NOMO-1 treated with dmso at 0.1 percent for 144 hours (cell line): ENCODE measurements at regions not wholly inside any gene's neighbourhood (a gene's known extent, or its start where the extent isn't known, plus 50 kb on each side); places are given as distances from the start of the nearest gene placed in this dataset.

ENCODE experiments used
- DNase-seq: peaks from one replicate; lab custom pipeline; 2025; ENCODE audit not compliant: unreplicated experiment; lab: John Stamatoyannopoulos, UW

DNA sequence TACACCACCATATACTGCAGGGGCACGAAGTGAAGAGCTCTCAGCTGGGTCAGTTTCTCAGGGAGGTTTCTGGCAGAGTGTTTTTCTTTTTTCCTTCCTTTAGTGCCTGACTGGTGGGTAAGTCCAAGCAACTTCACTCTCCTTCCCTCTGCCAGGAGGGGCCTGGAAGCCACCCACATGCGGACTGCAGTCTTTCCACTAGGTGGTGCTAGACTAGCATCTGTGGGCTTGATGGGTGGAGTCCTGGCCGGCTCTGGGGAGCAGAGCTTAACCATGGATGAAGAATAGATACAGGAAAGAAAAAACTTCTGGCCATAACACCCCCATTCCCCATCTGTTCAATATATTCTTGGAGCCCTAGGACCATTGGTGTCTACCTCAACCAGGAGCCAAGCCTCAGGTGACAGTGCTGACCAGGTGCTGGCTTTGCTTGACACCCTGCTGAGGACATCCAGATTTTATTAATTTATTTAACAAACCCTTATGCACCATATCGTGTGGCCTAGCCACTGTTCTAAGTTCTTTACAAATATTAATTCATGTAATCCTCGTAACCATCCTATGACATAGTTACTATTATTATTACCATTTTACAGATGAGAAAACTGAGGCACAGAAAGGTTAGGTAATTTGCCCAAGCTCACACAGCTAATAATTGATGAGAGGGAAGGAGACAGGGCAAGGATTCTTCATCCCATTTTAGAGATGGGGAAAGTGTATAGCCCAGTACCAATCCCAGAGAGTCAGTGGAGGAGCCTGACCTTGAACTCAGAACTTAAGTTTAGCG is 126.7 kb upstream of the CSF3R start:
- peak; percentile 22 for DNase-seq

GRCh38 chr1:36608272-36608671 is 125.6 kb upstream of the CSF3R start:
- DNase-seq, result no peak

- no peak for DNase-seq
These were observed 124.5 kb upstream of the CSF3R start for GRCh38 chr1:36607263-36607651.

- no peak for DNase-seq
These were observed 124.0 kb upstream of the CSF3R start for GRCh38 chr1:36606641-36607262.

GRCh38 chr1:36605942-36606640 is 123.4 kb upstream of the CSF3R start:
- no peak for DNase-seq

GRCh38 chr1:36603461-36603860 is 120.7 kb upstream of the CSF3R start:
- no peak for DNase-seq

- no peak for DNase-seq
These were observed 119.5 kb upstream of the CSF3R start for GRCh38 chr1:36602184-36602583.

DNA sequence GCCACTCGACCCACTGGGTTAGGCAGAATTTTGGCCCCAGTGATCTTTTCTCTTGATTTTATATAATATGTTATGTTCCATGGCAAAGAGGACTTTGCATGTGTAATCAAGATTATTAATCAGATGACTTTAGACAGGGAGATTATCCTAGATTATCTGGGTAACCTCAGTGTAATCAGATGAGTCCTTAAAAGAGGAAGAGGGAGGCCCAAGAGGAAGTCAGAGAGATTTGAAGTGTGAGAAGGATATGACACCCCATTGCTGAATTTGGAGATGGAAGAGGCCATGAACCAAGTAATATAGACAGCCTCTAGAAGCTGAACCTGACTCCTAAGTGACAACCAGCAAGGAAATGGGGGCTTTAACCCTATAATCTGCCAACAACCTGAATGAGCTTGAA is 117.1 kb upstream of the CSF3R start:
- no peak for DNase-seq

- no peak for DNase-seq
These were observed 114.8 kb upstream of the CSF3R start for GRCh38 chr1:36597514-36597913.

DNA sequence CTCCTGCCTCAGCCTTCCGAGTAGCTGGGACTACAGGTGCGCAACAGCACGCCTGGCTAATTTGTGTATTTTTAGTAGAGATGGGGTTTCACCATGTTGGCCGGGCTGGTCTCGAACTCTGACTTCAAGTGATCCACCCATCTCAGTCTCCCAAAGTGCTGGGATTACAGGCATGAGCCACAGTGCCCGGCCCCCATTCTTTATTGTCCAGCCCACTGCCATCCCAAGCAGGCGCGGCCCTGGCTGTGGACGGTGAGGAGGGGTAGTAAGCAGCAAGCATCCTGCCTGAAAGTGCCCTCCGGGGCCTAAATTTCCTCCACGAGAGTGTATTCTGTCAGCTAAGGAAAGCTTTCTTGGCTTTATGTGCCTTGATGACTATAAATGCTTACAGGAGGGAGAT is 113.2 kb upstream of the CSF3R start:
- no peak for DNase-seq

GRCh38 chr1:36595349-36595748 is 112.6 kb upstream of the CSF3R start:
- peak; percentile 8 for DNase-seq

DNA sequence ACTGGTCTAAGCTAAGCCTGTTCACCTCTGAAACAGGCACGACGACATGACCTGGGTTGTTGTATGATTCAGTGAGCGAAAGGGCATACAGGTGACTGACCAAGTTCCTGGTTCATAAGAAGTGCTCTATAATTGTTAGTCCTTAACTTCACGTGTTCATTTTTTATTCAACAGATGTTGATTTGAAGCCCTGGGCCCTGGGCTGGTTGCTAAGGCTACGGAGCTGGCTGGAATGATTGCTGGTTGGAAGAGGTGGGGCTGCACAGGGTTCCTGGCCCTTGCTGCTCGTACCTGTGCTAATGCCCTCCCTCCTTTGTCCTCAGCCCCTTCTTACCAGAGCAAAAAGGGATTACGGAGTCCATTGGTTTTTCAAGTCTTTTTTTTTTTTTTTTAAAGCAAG is 111.3 kb upstream of the CSF3R start:
- DNase-seq, result no peak

GRCh38 chr1:36591278-36591677 is 108.6 kb upstream of the CSF3R start:
- DNase-seq, result no peak

GRCh38 chr1:36590771-36591170 is 108.1 kb upstream of the CSF3R start:
- no peak for DNase-seq

GRCh38 chr1:36590264-36590663 is 107.6 kb upstream of the CSF3R start:
- no peak for DNase-seq

DNA sequence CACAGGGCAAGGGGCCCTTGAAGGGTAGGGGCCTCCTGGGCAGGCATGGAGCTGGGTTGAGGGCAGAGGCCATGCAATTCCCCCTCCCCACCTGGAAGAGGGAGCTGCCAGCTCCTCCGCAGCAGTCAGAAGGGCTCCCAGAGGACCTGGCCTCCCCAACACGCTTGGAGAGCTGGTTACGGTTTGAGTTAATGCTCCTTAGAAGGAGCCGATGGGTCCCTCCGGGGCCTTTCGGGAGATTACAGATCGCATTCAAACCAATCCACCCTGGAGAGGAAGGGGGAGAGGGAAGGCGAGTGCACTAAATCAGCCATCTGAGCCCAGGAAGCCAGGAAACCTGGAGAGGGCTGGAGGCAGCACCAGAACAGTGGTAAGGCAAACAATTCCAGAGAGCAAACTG is 106.3 kb upstream of the CSF3R start:
- DNase-seq, result no peak

DNA sequence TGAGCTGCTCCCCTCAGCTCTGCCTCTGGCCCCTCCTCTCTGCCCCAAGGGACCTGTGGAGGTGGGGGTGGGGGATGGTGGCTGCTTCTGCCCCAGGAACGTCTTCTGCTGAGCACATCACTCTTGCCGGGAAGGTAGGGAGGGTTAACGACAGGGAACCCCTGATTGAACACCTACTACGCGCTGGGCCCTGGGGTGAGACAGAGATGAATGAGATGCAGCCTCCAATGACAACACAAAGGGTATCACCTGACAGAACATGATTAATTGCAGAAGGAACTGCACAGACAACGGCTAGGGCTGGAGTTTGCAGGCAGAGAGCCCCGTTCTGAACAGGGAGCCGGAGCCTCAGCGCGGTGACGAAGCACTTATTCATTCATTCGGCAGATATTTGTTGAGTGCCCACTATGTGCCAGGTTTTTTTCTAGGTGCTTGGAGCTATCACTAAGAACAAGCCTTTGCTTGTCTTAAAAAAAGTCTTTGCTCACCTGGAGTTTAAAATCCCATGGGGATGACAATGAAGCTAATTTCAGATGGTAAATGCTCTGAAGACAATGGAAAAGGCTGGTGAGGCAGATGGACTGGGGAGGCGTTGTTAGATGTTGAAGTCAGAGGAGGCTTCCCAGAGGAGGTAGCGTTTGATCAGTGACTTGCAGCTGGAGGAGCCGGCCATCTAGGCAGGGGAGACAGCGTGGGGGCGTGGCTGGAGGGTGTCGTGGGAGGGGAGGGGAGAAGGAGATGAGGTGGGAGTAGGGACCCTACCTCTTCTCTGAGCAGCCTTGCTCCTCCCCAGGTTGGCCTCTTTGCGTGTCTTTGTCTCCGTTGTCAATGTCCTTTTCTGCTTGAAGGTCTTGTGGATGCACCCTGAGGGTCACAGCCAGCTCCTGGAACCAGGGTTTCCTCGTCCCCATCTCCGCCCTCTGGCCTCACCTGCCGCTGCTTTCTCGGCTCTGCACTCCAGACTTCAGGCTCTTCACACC is 103.1 kb upstream of the CSF3R start:
- peak; percentile 6 for DNase-seq

DNA sequence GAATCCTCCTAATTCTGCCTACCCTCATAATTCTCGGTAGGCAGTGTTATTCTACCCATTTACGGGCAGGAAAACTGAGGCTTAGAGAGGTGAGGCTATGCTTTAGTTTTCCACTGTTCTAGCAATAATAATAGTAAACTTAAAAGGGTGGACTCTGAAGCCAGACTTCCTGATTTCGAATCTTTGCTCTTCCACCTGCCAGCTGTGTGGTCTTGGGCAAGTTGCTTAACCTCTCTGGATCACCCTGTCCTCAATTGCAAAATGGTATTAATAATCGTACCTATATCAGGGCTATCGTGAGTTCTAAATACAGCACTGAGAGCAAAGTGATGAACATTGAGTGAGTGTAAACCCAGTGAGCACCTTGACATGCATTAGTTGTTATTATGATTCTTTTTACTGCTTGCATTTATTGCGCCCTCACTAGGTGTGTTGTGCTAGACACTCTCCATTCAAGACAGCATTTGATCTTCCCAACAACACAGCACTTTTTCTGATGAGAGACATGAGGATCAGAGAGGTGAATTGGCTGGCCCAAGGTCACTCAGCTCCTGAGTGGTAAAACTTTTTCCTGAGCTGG is 102.3 kb upstream of the CSF3R start:
- no peak for DNase-seq

GRCh38 chr1:36583980-36584782 is 101.5 kb upstream of the CSF3R start:
- no peak for DNase-seq

DNA sequence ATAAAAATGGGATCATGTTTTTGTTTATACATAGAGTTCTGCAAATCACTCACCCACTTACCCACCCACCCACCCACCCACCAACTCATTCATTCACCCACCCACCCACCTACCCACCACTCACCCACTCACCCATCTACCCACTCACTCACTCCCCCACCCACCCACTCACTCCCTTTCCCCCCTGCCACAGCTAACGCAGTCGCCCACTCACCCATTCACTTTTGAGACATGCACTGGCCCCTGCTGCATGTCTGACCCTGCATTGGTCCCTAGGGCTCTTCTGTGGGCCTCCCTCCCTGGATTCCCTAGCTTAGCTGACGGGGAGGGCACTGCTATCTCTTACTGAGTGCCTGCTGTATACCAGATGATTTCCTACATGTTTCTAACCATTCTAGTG is 100.4 kb upstream of the CSF3R start:
- DNase-seq, result no peak
